ENCODE measurements at regions not wholly inside any gene's neighbourhood (a gene's known extent, or its start where the extent isn't known, plus 50 kb on each side); places are given as distances from the start of the nearest gene placed in this dataset.

GRCh38 chr2:42863320-42863719 is 70.9 kb upstream of the HAAO start:
- DNase-seq (ENCODE audit: low read depth in 1 of 2, low spot score in 1 of 2), result no peak

DNA sequence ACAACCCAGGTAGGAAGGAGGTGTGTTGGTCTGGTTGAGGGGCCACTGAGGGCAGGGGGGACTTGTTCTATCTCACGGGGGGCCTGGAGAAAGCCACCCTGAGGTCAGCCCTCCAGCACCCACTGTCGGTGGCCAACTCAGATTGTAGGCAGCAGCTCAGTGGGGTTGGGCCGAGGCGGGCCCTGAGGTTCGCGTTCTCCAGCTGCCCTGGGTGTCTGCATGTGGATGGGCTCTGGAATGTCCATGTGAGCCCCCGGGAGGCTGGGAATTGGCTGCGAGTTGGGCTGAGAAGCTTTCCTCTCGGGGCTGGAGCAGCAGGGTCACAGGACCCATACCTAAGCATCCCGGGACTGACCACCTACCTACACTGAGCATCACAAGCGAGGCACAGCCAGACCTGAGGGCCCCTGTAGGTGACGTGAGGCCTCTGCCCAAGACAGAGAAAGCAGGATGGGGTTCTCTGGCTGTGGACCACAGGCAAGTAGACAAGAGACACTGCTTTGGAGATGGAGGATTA is 70.3 kb upstream of the HAAO start:
- no peak for DNase-seq (ENCODE audit: low read depth in 1 of 2, low spot score in 1 of 2)

DNA sequence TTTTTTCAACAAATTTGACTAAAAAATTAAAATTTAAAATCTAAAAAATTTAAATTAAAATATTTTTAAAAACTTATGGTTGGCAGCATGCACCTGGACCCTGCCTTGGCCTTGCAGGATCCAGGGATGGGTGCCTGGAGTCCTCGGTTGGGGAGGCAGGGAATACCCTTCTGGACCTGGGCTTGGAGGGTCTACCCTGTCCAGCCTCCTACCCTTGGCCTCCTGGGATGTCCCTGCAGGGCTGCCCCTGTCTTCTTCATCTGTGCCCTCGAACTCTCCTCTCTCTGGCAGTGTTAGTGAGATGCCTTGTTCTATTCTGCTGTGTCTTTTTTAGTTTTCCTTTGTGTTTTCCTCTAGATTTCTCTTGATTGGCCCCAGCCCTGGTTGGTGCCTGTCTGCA is 68.9 kb upstream of the HAAO start:
- DNase-seq (ENCODE audit: low read depth in 1 of 2, low spot score in 1 of 2), result no peak

GRCh38 chr2:42860319-42861094 is 68.1 kb upstream of the HAAO start:
- no peak for DNase-seq (ENCODE audit: low read depth in 1 of 2, low spot score in 1 of 2)

DNA sequence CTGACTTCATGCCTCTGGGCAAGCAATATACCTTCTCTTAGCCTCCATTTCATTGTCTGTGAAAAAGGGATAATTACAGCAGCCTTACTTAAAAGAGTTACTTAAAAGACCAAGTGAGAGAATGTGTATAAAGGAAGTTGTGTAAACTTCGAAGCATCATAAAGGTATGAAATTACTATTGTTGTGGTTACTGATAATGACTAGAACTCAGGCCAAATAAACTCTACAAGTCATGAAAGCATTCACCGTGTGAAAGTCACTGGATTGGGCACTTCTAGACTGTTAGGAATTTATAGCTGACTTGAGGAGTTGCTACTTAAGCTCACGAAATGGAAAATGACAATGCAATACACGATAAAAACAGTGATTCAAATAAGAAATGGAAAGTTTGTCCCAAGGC is 67.4 kb upstream of the HAAO start:
- DNase-seq (ENCODE audit: low read depth in 1 of 2, low spot score in 1 of 2), result no peak

DNA sequence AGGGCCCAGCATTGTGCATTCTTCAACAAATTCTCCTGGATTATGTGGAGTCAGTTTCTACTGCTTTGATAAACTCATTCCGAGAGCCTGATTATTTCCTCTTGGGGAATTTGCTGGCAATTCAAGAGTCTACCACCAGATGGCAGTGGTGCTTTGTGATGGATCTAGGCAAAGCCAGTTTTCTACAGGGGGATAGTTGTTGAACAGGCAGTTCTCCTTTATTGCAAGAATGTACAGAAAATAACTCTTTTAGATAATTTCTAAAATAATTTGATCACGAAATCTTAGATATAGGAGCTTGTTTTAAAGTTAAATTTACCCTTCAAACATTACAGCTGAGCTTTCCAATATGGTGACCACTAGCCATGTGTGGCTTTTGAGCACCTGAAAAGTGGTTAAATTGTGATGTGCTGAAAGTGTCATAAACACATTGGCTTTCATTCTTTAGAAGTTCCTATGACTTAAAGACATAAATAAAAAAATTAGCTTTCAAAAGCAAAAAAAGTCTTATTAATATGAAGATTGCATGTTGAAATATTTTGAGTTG is 66.7 kb upstream of the HAAO start:
- DNase-seq (ENCODE audit: low read depth in 1 of 2, low spot score in 1 of 2), result peak in 1 of 2 donors; percentile 13

DNA sequence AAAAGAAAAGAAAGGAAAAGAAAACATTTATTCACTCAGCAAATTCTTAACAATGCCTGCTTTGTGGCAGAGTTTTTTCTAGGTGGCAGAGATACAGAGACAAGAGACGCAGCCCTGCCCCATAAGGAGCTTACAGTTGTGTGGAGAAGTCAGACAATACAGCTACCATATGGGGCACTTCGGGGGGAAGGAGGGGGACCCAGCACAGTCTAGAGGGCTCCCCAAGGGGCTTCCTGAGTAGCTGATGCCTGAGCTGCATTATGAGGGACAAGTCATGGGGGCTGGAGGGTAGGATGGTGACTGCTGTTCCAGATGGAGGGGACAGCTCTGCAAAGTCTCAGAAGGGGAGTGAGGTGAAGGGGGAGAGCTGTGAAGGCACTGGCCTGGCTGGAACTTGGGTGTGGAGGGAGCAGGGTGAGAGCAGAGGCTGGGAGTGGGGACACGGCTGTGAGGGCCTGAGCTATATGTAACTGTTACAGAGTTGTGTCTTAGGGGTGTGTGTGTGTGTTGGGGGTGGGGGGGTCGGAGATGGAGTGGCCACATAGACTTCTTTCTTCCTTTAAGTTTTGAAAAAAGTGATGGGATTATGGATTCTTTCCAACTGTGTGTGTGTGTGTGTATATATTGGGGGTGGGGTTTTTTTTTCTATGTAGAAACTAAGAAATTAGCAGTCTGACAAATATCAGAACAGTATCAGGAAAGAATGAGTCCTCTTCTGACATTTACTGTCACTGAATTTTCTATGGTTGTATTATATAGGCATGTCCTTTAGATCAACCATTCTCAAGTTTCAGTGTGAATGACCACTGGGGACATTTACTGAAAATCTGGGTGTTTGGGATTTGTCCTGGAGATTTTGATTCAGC is 66.0 kb upstream of the HAAO start:
- no peak for DNase-seq (ENCODE audit: low read depth in 1 of 2, low spot score in 1 of 2)

DNA sequence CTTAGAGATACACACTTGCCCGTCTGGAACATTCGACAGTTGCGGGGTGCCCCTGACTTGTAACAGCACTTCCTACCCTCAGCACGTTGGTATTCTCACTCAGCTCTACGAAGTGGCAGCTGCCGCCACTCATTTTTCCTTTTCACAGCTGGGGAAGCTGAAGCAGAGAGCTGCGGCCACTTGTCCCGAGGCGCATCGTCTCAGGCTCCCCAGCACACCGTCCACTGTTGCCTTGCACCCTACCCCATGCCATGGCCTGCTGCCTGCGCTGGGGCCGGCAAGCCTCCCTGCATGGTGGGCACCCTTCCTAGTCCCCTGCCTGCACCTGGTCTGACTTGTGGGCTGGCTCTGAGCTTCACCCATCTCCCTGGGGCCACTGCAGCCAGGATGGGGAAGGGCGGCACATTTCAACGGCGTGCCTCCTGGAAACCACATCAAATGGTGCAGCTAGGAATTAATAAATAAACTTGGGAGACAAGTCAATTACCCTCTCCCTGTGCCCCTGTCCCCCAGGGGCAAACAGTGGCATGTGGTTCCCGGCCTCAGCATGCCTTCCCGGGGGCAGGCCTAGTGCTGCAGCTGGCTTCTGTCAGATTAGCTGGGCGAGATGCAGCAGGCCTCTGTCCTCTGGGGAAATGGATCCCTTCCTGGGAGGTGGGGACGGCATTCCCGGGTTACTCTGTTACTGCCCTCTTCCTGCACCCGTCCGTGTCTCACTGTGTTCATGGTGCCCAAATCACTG is 64.7 kb upstream of the HAAO start:
- no peak for DNase-seq (ENCODE audit: low read depth in 1 of 2, low spot score in 1 of 2)

DNA sequence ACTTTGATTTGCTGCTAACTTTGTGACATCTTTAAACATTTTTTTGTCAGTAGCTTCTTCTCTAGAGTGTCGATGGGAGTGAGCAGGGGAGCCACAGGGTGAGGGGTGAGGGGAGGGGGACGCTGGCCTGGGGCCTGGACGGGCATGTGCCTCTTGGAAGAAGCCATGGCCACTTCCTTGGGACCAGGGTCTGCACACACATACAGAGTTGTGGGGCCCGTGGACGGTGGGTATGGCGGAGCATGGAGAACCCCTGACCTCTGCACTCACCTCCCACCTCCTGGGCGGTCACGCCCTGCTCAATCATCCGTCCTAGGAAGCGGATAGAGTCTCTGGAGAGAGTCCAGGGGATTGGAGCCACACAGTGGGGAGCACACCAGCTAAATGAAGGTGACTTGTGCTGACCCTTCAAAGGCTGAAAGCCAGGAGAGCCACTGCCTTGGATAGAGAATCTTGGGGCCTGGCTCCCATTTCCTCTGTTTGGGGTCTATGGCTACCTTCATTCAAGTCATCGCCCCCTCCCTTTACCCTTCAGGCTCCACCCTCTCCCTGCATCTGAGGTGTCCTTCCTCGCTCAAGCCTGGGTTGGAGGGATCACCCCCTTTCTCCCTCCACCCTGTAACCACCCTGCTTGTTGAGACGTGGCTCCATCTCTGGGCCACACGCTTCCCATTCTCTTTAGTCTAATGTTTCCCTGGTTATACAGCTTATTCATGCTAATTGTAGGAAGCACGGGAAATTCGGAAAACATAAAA is 63.9 kb upstream of the HAAO start:
- DNase-seq (ENCODE audit: low read depth in 1 of 2, low spot score in 1 of 2), result no peak

GRCh38 chr2:42855221-42855970 is 63.0 kb upstream of the HAAO start:
- no peak for DNase-seq (ENCODE audit: low read depth in 1 of 2, low spot score in 1 of 2)

DNA sequence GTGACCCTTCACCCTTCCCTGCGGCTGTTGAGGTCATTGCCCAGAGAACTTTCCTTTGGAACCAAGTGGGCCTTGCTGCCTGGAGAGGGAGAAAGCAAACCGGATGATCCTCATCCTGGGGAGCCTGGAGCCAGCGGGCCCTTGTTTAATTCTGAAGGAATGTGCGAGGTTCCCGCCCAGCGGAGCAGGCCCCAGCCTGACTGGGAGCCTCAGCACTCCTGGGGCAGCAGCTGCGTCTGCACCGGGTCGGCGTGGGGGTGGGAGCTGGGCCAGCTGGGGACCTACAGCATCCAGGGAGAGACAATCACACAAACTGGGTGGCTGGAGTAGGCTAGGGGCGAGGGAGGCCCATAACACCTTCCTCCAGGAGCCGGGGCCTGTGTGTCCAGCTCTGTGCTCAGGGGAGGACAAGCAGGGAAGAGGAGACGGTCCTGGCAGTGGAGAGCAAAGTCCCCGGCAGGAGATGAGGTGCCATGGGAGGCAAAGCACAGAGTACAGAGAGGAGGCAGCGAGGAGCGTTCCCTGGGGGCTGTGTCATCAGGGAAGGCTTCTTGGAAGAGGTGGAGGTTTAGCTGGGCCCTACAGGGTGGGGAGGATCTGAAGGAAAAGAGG is 61.9 kb upstream of the HAAO start:
- DNase-seq (ENCODE audit: low read depth in 1 of 2, low spot score in 1 of 2), result no peak

DNA sequence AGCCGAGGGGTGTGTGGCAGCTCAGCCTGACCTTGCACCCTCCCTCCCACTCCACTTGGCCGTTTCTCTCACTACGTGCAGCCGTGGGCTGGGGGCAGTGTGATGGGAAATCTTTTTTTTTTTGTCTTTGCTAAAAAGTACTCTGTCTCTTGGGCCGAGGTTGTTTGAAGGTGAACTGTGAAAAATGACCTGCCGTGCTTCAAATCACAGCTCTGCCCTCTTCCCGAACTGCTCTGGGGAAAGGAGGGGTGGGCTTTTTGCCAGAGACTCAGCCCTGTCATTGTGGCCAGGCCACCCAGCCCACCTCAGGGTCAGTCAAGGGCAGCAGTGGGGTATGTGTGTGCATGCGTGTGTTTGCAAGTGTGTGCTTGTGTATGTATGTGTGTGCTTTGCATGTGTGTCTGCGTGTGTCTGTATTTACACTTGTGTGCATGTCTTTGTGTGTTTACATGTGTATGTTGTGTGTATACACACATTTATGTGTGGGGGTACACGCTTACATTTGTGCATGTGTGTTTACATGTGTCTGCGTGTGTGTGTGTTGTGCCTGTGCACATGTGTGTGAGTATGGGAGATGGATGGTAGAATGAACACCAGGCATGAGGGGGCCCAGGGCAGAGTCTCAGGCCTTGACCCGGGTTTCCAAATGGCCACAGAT is 61.3 kb upstream of the HAAO start:
- no peak for DNase-seq (ENCODE audit: low read depth in 1 of 2, low spot score in 1 of 2)

- DNase-seq (ENCODE audit: low read depth in 1 of 2, low spot score in 1 of 2), result no peak
These were observed 60.4 kb upstream of the HAAO start for GRCh38 chr2:42852798-42853197.

DNA sequence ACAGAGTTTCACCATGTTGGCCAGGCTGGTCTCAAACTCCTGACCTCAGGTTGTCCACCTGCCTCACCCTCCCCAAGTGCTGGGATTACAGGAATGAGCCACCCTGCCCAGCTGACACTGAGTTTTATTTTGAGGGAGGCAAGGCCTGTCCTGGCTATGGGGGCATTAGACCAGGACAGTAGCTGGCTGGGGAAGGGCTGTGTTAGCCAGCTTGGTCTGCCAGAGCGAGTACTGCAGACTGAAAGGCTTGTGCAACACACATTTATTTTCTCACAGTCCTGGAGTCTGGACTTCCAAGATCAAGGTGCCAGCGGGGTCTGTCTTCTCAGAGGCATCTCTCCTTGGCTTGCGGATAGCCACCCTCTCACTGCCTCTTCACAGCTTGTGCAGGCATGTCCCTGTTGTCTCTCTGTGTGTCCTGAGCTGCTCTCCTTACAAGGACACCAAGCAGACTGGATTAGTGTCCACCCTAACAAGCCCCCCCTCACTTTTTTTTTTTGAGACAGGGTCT is 59.4 kb upstream of the HAAO start:
- no peak for DNase-seq (ENCODE audit: low read depth in 1 of 2, low spot score in 1 of 2)

DNA sequence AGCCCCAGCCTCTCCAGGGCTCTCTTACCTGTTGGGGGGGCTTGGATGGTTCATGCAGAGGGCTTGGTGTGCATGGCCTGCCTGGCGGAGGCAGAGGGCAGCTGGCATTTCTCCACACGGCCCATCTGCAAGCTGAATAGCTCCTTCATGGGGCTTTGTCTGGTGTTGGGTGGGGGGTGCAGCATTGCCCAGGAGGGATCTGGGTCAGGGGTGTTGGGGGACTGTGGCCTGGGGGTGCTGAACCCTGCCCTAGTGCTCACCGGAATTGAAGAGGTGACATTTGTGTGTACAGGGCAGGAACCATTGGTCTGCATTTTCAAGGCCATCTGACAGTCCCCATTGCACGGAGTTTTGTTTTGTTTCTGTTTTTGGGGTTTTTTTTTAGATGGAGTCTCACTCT is 58.8 kb upstream of the HAAO start:
- no peak for DNase-seq (ENCODE audit: low read depth in 1 of 2, low spot score in 1 of 2)

- no peak for DNase-seq (ENCODE audit: low read depth in 1 of 2, low spot score in 1 of 2)
These were observed 57.8 kb upstream of the HAAO start for GRCh38 chr2:42850016-42850805.

DNA sequence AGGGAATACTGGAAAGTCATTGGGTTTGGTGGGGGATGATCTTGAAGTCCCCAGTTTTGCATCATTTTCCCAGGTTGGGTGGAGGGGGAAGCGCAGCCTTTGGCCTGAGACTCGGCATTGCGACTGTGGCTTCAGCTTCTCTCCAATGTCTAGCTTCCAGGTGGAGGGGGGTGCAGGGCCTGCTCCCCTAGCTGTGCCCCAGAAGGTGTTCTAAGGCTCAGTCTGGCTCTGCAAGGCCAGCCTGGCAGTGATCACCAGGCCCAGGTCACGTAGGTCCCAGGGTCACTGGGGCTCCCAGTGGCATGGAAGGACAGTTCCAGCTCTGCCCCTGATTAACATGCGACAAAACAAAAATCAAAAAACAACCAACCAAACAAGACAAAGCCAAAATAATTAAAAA is 56.9 kb upstream of the HAAO start:
- DNase-seq (ENCODE audit: low read depth in 1 of 2, low spot score in 1 of 2), result no peak

DNA sequence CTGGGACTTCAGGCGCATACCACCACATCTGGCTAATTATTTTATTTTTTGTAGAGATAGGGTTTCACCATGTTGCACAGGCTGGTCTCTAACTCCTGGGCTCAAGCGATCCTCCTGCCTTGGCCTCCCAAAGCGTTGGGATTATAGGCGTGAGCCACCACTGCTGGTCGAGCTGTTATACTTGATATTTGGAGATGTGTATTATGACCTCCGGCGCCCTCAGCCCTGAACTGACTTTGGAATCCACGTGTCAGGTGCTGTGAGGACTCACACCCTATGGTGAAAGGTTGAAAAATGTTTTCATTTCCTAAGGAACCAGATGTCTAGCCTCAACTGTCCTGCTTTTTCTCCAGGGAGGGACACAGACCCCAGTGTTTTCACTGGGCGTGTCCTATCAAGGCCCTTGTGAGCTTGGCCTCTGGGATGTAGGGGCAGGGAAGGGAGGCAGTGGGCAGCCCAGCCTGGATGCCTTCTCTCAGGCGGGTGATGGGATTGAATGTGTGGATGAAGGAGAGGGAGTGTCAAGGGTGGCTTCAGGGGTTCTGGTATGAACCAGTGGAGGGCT is 56.4 kb upstream of the HAAO start:
- DNase-seq (ENCODE audit: low read depth in 1 of 2, low spot score in 1 of 2), result no peak

All from activated T-helper 1 cell treated with anti-CD3 and anti-CD28 coated beads, Interleukin-2, amount 50 U/mL, for 16 hours (primary cell).